Activated B cell treated with CpG ODN at 0.5 μM for 24 hours (primary cell): ENCODE measurements at regions not wholly inside any gene's neighbourhood (a gene's known extent, or its start where the extent isn't known, plus 50 kb on each side); places are given as distances from the start of the nearest gene placed in this dataset.

Experiments
- ATAC-seq: fragments of 200-7000 bp; cut with Tn5 transposase; one replicate; pipeline ENCODE4 v1.10.0; 2021; ENCODE audit warnings: low read depth, mild to moderate bottlenecking, moderate library complexity
- CTCF ChIA-PET: fragments of 350-600 bp; sonication (Branson Sonifier 250); formaldehyde crosslinking; loops from one replicate; lab custom pipeline; 2021; ENCODE audit warnings: antibody characterized with exemption; lab: Charles Lee
- POLR2A ChIA-PET: fragments of 350-600 bp; sonication (Branson Sonifier 250); formaldehyde crosslinking; loops from one replicate; lab custom pipeline; 2021; ENCODE audit warnings: antibody characterized with exemption; lab: Charles Lee
- DNase-seq: peaks from one replicate; pipeline ENCODE4 v3.0.0; 2022
- H3K27ac Mint-ChIP-seq: one replicate; pipeline ENCODE4 v1.8.0; 2020; ENCODE audit warnings: mixed read lengths
- H3K27me3 Mint-ChIP-seq: one replicate; pipeline ENCODE4 v1.8.0; 2021; ENCODE audit warnings: mixed read lengths
- H3K36me3 Mint-ChIP-seq: one replicate; pipeline ENCODE4 v1.8.0; 2021; ENCODE audit warnings: low read depth, mixed read lengths
- H3K4me1 Mint-ChIP-seq: one replicate; pipeline ENCODE4 v1.8.0; 2021; ENCODE audit warnings: mixed read lengths
- H3K4me3 Mint-ChIP-seq: one replicate; pipeline ENCODE4 v1.8.0; 2020; ENCODE audit warnings: mild to moderate bottlenecking, mixed read lengths
- H3K9me3 Mint-ChIP-seq: one replicate; pipeline ENCODE4 v1.8.0; 2020; ENCODE audit warnings: mixed read lengths
- intact Hi-C: fragments of 100-400 bp; cut with micrococcal nuclease; formaldehyde crosslinking; loops from one replicate; pipeline ENCODE4 v1.15.1; 2024
- TF ChIP-seq, protein P1 (sequence below): fragments of 200-600 bp; IDR thresholded peaks from one replicate; pipeline ENCODE4 v1.8.0; 2022; ENCODE audit warnings: antibody characterized with exemption, mild to moderate bottlenecking

- peaks cover 3% of the 10 kb centered on the region for H3K9me3 Mint-ChIP-seq
- POLR2A ChIA-PET, result no interaction called here
- intact Hi-C loops, result no loop called here
- H3K4me3 Mint-ChIP-seq, result no peak overlapping the region
- no peak overlapping the region for H3K27ac Mint-ChIP-seq
- H3K36me3 Mint-ChIP-seq, result no peaks in the 10 kb centered on the region
- H3K4me1 Mint-ChIP-seq, result no peaks in the 10 kb centered on the region
- ATAC-seq (no peak), DNase-seq (no peak)
- CTCF ChIA-PET, result no interaction called here
- TF ChIP-seq, protein P1, sequence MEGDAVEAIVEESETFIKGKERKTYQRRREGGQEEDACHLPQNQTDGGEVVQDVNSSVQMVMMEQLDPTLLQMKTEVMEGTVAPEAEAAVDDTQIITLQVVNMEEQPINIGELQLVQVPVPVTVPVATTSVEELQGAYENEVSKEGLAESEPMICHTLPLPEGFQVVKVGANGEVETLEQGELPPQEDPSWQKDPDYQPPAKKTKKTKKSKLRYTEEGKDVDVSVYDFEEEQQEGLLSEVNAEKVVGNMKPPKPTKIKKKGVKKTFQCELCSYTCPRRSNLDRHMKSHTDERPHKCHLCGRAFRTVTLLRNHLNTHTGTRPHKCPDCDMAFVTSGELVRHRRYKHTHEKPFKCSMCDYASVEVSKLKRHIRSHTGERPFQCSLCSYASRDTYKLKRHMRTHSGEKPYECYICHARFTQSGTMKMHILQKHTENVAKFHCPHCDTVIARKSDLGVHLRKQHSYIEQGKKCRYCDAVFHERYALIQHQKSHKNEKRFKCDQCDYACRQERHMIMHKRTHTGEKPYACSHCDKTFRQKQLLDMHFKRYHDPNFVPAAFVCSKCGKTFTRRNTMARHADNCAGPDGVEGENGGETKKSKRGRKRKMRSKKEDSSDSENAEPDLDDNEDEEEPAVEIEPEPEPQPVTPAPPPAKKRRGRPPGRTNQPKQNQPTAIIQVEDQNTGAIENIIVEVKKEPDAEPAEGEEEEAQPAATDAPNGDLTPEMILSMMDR, result no peak
- no peaks in the 10 kb centered on the region for H3K27me3 Mint-ChIP-seq
Observed at GRCh38 chr6:50471041-50471440, 242.3 kb upstream of the TFAP2D start.

GRCh38 chr6:50510361-50510760, 203.0 kb upstream of the TFAP2D start:
- ATAC-seq, result no peak
- POLR2A ChIA-PET, result no interaction called here
- H3K4me3 Mint-ChIP-seq, result no peak overlapping the region

GRCh38 chr6:50520326-50521266, 192.7 kb upstream of the TFAP2D start:
- no peak overlapping the region for H3K4me3 Mint-ChIP-seq
- TF ChIP-seq, protein P1, result no peak
- ChIA-PET CTCF (no interaction called here), POLR2A (no interaction called here)
- peaks cover 3% of the 10 kb centered on the region for H3K9me3 Mint-ChIP-seq
- no peaks in the 10 kb centered on the region for H3K27me3 Mint-ChIP-seq
- no peaks in the 10 kb centered on the region for H3K4me1 Mint-ChIP-seq
- H3K27ac Mint-ChIP-seq, result no peak overlapping the region
- intact Hi-C loops, result no loop called here
- no peaks in the 10 kb centered on the region for H3K36me3 Mint-ChIP-seq
- ATAC-seq (no peak), DNase-seq (no peak)

More at GRCh38 chr6:50510361-50510760, 203.0 kb upstream of the TFAP2D start:
- DNase-seq, result no peak
- TF ChIP-seq, protein P1, result no peak
- Mint-ChIP-seq H3K9me3 (peaks cover 5% of the 10 kb centered on the region), H3K36me3 (no peaks in the 10 kb centered on the region), H3K27me3 (no peaks in the 10 kb centered on the region), H3K27ac (no peak overlapping the region), H3K4me1 (no peaks in the 10 kb centered on the region)
- intact Hi-C loops, result no loop called here
- CTCF ChIA-PET, result no interaction called here

GRCh38 chr6:50524341-50524740, 189.0 kb upstream of the TFAP2D start:
- no peaks in the 10 kb centered on the region for H3K4me1 Mint-ChIP-seq
- intact Hi-C loops, result no loop called here
- no peak overlapping the region for H3K4me3 Mint-ChIP-seq
- H3K27ac Mint-ChIP-seq, result no peak overlapping the region
- ATAC-seq (no peak), DNase-seq (no peak)
- ChIA-PET POLR2A (no interaction called here), CTCF (no interaction called here)
- no peaks in the 10 kb centered on the region for H3K27me3 Mint-ChIP-seq
- no peaks in the 10 kb centered on the region for H3K36me3 Mint-ChIP-seq
- TF ChIP-seq, protein P1, result no peak
- H3K9me3 Mint-ChIP-seq, result peaks cover 3% of the 10 kb centered on the region

- TF ChIP-seq, protein P1, result no peak
- Mint-ChIP-seq H3K9me3 (no peaks in the 10 kb centered on the region), H3K27me3 (no peaks in the 10 kb centered on the region), H3K4me1 (no peaks in the 10 kb centered on the region), H3K27ac (no peak overlapping the region), H3K36me3 (no peaks in the 10 kb centered on the region), H3K4me3 (no peak overlapping the region)
- POLR2A ChIA-PET, result no interaction called here
- ATAC-seq, result no peak
- intact Hi-C loops, result no loop called here
- no peak for DNase-seq
- CTCF ChIA-PET, result no interaction called here
Observed at GRCh38 chr6:50527985-50528384, 185.3 kb upstream of the TFAP2D start.
